ENCODE measurements at regions not wholly inside any gene's neighbourhood (a gene's known extent, or its start where the extent isn't known, plus 50 kb on each side); places are given as distances from the start of the nearest gene placed in this dataset.

- TF ChIP-seq POLR2A (IDR thresholded peaks at IDR 0.05): no peak
- TF ChIP-seq, protein P1, sequence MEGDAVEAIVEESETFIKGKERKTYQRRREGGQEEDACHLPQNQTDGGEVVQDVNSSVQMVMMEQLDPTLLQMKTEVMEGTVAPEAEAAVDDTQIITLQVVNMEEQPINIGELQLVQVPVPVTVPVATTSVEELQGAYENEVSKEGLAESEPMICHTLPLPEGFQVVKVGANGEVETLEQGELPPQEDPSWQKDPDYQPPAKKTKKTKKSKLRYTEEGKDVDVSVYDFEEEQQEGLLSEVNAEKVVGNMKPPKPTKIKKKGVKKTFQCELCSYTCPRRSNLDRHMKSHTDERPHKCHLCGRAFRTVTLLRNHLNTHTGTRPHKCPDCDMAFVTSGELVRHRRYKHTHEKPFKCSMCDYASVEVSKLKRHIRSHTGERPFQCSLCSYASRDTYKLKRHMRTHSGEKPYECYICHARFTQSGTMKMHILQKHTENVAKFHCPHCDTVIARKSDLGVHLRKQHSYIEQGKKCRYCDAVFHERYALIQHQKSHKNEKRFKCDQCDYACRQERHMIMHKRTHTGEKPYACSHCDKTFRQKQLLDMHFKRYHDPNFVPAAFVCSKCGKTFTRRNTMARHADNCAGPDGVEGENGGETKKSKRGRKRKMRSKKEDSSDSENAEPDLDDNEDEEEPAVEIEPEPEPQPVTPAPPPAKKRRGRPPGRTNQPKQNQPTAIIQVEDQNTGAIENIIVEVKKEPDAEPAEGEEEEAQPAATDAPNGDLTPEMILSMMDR (IDR thresholded peaks at IDR 0.05): no peak
- TF ChIP-seq POLR2AphosphoS5 (IDR thresholded peaks at IDR 0.05): no peak
- no peak for TF ChIP-seq EP300 (IDR thresholded peaks at IDR 0.05)
Measured at GRCh38 chr1:109826930-109827349, 63.2 kb upstream of the EPS8L3 start.

Data from upper lobe of left lung (tissue), 4 donors.